ENCODE measurements at regions not wholly inside any gene's neighbourhood (a gene's known extent, or its start where the extent isn't known, plus 50 kb on each side); places are given as distances from the start of the nearest gene placed in this dataset.

DNA sequence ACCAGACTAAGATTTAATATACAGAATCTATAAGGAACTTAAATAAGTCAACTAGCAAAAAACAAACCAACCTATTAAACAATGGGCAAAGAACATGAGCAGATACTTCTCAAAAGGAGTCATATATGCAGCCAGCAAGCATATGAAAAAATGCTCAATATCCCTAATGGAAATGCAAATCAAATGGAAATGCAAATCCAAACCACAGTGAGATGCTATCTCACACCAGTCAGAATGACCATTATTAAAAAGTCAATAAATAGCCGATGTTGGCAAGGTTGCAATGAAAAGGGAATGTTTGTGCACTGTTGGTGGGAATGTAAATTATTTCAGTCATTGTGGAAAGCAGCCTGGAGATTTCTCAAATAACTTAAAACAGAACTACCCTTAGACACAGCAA, 97.0 kb upstream of the SLC6A14 start:
- DNase-seq (ENCODE audit: low spot score): no peak
- no peak overlapping the region for H3K27ac Mint-ChIP-seq
- H3K9ac ChIP-seq: no peak overlapping the region
- no peaks in the 10 kb centered on the region for H3K36me3 ChIP-seq
- H3K4me1 ChIP-seq: no peaks in the 10 kb centered on the region
- H3K4me2 ChIP-seq: no peak overlapping the region
- H3K27ac ChIP-seq: no peak overlapping the region
- H3K9me3 Mint-ChIP-seq: no peaks in the 10 kb centered on the region
- H3K79me2 ChIP-seq (ENCODE audit: low read depth): no peaks in the 10 kb centered on the region
- H3K4me3 Mint-ChIP-seq: no peak overlapping the region
- no peaks in the 10 kb centered on the region for H3K36me3 Mint-ChIP-seq
- H4K20me1 ChIP-seq (ENCODE audit: low read depth): no peaks in the 10 kb centered on the region
- peaks cover 2% of the 10 kb centered on the region for H3K27me3 Mint-ChIP-seq (ENCODE audit: insufficient read depth, low read depth)
- TF ChIP-seq, protein P1, sequence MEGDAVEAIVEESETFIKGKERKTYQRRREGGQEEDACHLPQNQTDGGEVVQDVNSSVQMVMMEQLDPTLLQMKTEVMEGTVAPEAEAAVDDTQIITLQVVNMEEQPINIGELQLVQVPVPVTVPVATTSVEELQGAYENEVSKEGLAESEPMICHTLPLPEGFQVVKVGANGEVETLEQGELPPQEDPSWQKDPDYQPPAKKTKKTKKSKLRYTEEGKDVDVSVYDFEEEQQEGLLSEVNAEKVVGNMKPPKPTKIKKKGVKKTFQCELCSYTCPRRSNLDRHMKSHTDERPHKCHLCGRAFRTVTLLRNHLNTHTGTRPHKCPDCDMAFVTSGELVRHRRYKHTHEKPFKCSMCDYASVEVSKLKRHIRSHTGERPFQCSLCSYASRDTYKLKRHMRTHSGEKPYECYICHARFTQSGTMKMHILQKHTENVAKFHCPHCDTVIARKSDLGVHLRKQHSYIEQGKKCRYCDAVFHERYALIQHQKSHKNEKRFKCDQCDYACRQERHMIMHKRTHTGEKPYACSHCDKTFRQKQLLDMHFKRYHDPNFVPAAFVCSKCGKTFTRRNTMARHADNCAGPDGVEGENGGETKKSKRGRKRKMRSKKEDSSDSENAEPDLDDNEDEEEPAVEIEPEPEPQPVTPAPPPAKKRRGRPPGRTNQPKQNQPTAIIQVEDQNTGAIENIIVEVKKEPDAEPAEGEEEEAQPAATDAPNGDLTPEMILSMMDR (IDR thresholded peaks at IDR 0.05): no peak
- TF ChIP-seq EZH2 (IDR thresholded peaks at IDR 0.05) (no peak), EZH2phosphoT487 (IDR thresholded peaks at IDR 0.05) (no peak)
- no peak overlapping the region for H2AFZ ChIP-seq (replicated peaks)
- H3K27me3 ChIP-seq: no peaks in the 10 kb centered on the region
- no peak overlapping the region for H3K4me3 ChIP-seq
- H3F3A ChIP-seq (ENCODE audit: low read depth): no peaks in the 10 kb centered on the region
- H3K4me1 Mint-ChIP-seq: no peaks in the 10 kb centered on the region
- H3K9me3 ChIP-seq (ENCODE audit: low read depth): no peaks in the 10 kb centered on the region

DNA sequence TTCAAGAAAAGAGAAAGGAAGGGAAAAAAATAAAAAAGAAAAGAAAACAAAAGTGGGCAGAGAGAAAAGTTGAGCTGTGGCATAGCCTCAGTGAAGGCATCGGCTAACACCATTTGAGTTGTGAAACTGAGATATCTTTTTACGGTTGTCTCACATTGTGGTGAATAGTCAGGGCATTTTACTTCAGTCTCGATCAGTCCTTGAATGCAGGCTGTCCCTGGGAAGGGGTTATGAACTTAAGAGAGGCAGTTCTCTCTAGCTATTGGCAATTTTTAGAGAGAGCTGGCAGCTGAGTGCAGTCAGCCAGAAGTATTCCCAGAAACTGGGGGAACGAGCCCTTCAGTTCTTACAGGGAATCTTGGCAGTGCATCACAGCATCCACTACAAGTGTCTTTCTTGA, 93.5 kb upstream of the SLC6A14 start:
- no peaks in the 10 kb centered on the region for H3K4me1 Mint-ChIP-seq
- no peaks in the 10 kb centered on the region for H3K36me3 ChIP-seq
- no peak overlapping the region for H3K27ac ChIP-seq
- H3K79me2 ChIP-seq (ENCODE audit: low read depth): no peaks in the 10 kb centered on the region
- no peaks in the 10 kb centered on the region for H3K4me1 ChIP-seq
- no peaks in the 10 kb centered on the region for H3K27me3 ChIP-seq
- no peaks in the 10 kb centered on the region for H3F3A ChIP-seq (ENCODE audit: low read depth)
- TF ChIP-seq, protein P1 (IDR thresholded peaks at IDR 0.05): no peak
- TF ChIP-seq EZH2 (IDR thresholded peaks at IDR 0.05) (no peak), EZH2phosphoT487 (IDR thresholded peaks at IDR 0.05) (no peak)
- no peak for DNase-seq (ENCODE audit: low spot score)
- peaks cover 2% of the 10 kb centered on the region for H3K27me3 Mint-ChIP-seq (ENCODE audit: insufficient read depth, low read depth)
- H3K9ac ChIP-seq: no peak overlapping the region
- no peak overlapping the region for H3K4me3 ChIP-seq
- no peaks in the 10 kb centered on the region for H3K9me3 Mint-ChIP-seq
- H3K27ac Mint-ChIP-seq: no peak overlapping the region
- H3K36me3 Mint-ChIP-seq: no peaks in the 10 kb centered on the region
- H2AFZ ChIP-seq (replicated peaks): no peak overlapping the region
- H3K4me2 ChIP-seq: no peak overlapping the region
- no peaks in the 10 kb centered on the region for H3K9me3 ChIP-seq (ENCODE audit: low read depth)
- no peaks in the 10 kb centered on the region for H4K20me1 ChIP-seq (ENCODE audit: low read depth)
- no peak overlapping the region for H3K4me3 Mint-ChIP-seq

- Histone ChIP-seq H3K27me3 (no peaks in the 10 kb centered on the region), H3K36me3 (no peaks in the 10 kb centered on the region), H3K4me3 (no peak overlapping the region), H3K27ac (no peak overlapping the region), H3F3A (ENCODE audit: low read depth) (no peaks in the 10 kb centered on the region), H3K4me1 (no peaks in the 10 kb centered on the region), H2AFZ (replicated peaks) (no peak overlapping the region), H3K4me2 (no peak overlapping the region), H3K79me2 (ENCODE audit: low read depth) (no peaks in the 10 kb centered on the region), H3K9ac (no peak overlapping the region), H3K9me3 (ENCODE audit: low read depth) (no peaks in the 10 kb centered on the region), H4K20me1 (ENCODE audit: low read depth) (no peaks in the 10 kb centered on the region)
- H3K4me1 Mint-ChIP-seq: no peaks in the 10 kb centered on the region
- DNase-seq (ENCODE audit: low spot score): no peak
- no peaks in the 10 kb centered on the region for H3K36me3 Mint-ChIP-seq
- H3K27ac Mint-ChIP-seq: no peak overlapping the region
- no peak overlapping the region for H3K4me3 Mint-ChIP-seq
- no peak for TF ChIP-seq EZH2phosphoT487 (IDR thresholded peaks at IDR 0.05)
- TF ChIP-seq, protein P1 (IDR thresholded peaks at IDR 0.05): no peak
- no peaks in the 10 kb centered on the region for H3K27me3 Mint-ChIP-seq (ENCODE audit: insufficient read depth, low read depth)
- no peaks in the 10 kb centered on the region for H3K9me3 Mint-ChIP-seq
These were observed 90.4 kb upstream of the SLC6A14 start for GRCh38 chrX:116345958-116346357.

DNA sequence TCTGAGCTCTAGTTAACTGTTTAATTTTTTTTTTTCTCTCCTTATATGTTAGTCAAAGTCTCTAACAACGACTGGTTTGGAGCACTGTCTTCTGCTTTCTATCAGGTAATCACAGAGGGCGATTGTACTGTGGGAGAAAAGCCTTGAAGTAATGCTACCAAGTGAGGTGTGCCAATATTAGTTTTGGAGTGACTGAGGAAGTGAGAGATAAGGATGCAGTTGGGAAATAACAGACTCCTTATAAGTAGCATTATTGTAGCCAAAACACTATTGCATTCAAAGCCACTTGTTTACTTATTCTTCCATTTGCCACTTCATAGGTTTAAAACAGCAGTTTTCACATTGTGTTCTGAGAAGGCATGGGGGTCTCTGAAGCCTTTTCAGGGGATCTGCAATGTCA, 79.1 kb upstream of the SLC6A14 start:
- Histone ChIP-seq H3K9ac (no peak overlapping the region), H4K20me1 (ENCODE audit: low read depth) (no peaks in the 10 kb centered on the region), H3K27me3 (no peaks in the 10 kb centered on the region), H3F3A (ENCODE audit: low read depth) (no peaks in the 10 kb centered on the region), H3K4me2 (no peak overlapping the region), H3K36me3 (no peaks in the 10 kb centered on the region), H3K79me2 (ENCODE audit: low read depth) (no peaks in the 10 kb centered on the region), H3K4me1 (no peaks in the 10 kb centered on the region), H3K4me3 (no peak overlapping the region), H3K27ac (no peak overlapping the region), H2AFZ (replicated peaks) (no peak overlapping the region), H3K9me3 (ENCODE audit: low read depth) (peaks cover 2% of the 10 kb centered on the region)
- TF ChIP-seq, protein P1 (IDR thresholded peaks at IDR 0.05): no peak
- no peak for TF ChIP-seq EZH2 (IDR thresholded peaks at IDR 0.05)
- no peak for TF ChIP-seq EZH2phosphoT487 (IDR thresholded peaks at IDR 0.05)
- no peak overlapping the region for H3K27ac Mint-ChIP-seq
- H3K36me3 Mint-ChIP-seq: no peaks in the 10 kb centered on the region
- no peak for DNase-seq (ENCODE audit: low spot score)
- H3K4me3 Mint-ChIP-seq: no peak overlapping the region
- no peaks in the 10 kb centered on the region for H3K27me3 Mint-ChIP-seq (ENCODE audit: insufficient read depth, low read depth)
- H3K4me1 Mint-ChIP-seq: no peaks in the 10 kb centered on the region
- H3K9me3 Mint-ChIP-seq: no peaks in the 10 kb centered on the region
